ENCODE measurements at regions not wholly inside any gene's neighbourhood (a gene's known extent, or its start where the extent isn't known, plus 50 kb on each side); places are given as distances from the start of the nearest gene placed in this dataset.
"Not testable (repeated sequence)": the region's sequence is repeated elsewhere in the genome, so short reads cannot be mapped to it uniquely, and the experiment has no call there.

DNA sequence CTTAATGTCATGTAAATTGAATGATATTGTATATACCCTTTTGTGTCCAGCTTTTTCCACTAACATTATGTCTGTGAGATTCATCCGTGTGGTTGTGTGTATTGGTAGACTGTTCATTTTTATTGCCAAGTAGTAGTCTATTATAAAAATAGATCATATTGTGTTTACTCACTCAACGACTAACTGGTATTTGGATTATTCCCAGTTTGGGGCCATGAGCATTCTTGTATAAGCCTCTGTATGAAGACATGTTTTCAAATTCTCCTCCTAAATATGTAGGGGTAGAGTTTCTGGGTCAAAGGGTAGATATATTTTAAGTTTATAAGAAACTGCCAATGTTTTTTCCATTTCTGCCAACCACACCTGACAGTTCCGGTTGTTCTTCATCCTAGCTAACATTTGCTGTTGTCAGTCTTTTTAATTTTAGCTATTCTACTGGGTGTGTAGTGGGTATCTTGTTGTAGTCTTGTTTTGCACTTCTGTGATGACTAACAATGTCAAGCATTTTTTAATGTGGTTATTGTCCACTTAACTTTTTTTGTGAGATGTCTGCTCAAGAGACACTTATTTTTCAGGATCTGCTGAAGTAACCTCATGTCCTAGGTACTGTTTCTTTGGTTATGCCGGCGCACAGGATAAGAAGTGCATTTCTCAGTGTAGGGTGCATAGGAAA, 93.2 kb downstream of the DACT1 start:
- no peak for DNase-seq (ENCODE audit: low read depth in 2 of 2)

DNA sequence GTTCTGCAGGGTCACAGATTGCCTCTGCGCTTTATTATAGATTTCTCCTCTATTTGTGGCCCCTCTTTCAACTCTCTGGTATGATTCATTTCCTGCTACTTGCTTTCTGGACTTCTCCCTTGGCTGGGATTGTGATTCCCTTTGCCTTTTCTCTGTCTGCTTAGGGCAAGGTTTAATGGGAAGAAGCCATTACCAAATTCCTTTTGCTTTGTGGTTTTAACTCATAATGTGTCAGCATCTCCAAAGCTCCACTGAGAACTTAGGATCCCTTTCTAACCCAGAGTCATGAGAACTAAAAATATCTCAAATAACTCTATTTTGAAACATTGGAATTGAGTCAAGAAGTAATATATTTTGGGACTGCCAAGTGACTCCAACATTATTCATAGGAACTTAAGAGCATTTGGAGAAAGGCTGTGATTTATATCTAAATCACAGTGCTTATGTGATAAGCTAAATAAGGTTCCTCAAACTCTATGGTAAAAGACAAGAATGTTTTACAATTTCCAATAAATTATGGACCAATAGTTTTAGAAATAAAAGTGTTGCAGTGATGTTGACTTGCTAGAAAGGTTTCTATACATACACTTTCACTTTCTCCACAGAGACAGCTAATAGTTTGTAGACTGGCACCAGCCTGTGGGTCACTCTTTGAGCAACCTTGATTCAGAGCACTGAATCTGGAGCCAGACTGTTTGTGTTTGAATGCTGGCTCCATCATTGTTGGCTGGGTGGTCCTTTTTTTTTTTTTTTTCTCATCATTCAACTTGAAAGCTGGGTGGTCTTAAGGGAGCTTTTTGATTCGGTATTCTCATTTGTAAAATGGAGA, 93.9 kb downstream of the DACT1 start:
- DNase-seq (ENCODE audit: low read depth in 2 of 2): no peak

DNA sequence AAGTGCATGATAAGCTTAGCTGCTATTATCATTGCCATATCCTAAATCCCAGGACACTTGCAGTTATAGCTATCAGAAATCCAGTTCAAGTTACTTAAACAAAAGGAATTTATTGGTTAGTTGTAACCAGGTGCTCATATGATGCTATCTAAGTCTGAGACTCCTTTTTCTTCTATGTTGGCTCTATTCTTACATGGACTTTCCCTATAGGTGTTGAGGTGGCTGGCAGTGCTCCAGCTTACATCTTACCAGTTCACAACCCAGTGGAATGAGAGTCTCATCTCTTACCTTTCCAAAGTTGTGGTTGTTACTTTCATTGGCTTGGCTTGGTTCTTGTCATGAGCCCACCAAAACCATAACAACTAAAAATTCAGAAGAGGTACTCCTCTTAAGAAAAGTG, 94.6 kb downstream of the DACT1 start:
- no peak for DNase-seq (ENCODE audit: low read depth in 2 of 2)

DNA sequence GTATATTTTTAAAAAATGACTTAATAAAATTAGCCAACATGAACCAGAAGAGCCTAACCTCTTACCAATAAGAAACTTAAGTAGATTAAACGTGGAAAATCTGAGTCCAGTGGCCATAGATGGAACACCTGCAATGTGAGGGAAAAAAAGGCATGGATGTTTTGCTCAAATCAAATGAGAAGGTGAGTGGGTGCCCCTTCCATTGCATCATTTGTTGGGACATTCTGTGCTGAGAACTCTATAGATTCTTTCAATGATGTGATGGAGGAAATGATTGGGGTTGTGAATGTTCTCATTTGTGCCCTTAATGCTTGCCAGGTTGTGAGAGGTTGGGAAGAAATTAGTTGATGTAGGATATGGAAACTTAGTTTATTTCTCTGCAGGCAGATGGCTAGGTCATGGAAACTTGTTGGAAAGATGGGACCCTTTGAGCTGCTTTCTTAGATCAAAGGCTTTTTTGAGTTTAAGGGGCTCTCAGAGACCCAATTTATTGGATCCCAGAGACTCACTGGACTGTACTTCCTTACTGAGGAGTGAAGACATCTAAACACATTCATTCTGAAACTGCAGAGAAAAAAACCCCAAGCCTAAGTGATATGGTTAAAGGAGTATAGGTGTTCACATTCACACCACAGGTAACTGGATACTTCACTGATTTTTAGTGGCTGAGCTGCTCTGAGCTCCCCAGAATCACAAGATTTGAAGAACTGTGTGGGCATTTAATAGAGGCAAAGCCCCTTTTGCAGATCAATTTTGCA, 95.9 kb downstream of the DACT1 start:
- no peak for DNase-seq (ENCODE audit: low read depth in 2 of 2)

DNA sequence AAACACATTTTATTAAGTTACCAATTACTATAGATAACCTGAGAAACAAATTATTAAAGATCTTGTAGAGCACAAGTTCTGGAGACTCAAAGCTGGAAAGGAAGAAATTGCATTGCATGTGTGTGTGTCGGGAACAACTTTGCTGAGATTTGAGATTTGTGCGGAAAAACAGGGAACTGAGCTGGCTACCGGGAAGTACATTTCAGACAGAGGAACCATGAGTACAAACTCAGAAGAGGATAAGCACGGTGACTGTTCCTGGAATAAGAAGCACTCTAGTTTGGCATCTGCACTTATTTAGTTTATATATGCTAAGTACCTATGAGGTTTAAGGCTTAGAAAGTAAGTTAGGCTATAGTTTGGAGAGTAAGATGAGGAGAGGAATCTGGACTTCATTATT, 97.8 kb downstream of the DACT1 start:
- no peak for DNase-seq (ENCODE audit: low read depth in 2 of 2)

DNA sequence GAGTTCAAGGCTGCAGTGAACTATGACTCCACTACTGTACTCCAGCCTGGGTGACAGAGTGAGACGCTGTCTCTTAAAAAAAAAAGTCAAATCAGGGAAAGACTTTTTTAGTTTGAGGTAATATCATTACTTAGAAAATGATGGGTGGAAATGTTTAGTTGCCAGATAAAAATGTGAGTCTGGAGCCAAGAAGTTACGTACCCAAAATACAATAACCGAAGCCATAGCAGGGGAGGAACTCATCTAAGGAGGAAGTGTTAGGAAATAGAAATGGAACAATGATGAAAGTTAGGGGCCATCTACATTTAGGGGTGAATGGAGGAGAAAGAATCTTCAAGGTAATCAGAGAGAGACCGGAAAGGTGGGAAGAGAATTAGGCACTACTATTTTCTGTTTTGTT, 98.8 kb downstream of the DACT1 start:
- DNase-seq (ENCODE audit: low read depth in 2 of 2): no peak

DNA sequence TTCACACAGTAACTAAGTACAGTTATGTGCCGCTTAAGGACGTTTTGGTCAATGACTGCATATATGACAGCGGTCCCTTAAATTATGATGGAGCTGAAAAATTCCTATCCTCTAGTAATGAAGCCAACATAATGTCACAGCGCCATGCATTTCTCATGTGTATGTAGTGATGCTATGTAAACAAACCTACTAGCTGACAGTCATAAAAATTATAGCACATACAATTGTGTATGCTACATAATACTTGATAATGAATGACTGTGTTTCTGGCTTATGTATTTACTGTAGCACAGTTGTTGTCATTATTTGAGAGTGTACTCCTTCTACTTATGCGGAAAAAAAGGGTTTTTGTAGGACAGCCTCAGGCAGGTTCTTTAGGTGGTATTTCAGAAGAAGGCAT, 99.7 kb downstream of the DACT1 start:
- no peak for DNase-seq (ENCODE audit: low read depth in 2 of 2)

DNA sequence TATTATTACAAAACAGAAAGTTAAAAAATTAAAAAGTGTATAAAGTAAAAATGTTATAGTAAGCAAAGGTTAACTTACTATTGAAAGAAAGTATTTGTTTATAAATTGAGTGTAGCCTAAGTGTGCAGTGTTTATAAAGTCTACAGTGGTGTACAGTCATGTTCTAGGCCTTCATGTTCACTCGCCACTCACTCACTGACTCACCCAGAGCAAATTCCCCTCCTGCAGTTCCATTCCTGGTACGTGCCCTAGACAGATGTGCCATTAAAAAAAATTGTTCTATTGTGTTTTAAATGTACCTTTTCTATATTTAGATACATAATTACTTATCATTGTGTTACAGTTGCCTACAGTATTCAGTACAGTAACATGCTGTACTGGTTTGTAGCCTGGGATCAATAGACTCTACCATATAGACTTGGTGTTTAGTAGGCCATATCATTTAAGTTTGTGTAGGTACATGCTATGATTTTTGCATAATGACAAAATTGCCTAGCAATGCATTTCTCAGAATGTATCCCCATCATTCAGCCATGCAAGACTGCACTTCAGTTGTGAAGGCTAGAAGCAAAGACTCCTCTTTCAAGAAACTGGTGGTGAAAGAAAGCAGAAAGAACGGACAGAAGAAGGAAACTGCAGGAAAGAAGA, 100.6 kb downstream of the DACT1 start:
- no peak for DNase-seq (ENCODE audit: low read depth in 2 of 2)

DNA sequence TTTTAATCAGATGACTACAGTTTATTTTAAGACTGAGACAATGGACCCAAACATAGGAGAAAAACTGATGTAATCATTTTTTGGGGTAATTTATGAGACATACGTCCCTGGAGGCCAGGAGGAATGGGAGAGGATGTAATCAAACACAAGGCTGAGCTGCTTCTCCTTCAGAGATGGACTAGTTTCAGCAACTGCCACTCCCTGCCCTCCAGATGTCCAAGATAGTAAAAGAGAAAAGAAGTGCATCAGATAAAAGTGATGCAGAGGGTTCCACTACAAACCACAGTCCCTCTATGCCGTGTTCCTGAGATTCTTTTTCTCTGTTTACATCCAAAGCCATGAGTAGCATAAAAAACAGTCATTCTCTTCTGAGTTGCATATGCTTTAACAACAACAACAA, 101.1 kb downstream of the DACT1 start:
- DNase-seq (ENCODE audit: low read depth in 2 of 2): no peak

DNA sequence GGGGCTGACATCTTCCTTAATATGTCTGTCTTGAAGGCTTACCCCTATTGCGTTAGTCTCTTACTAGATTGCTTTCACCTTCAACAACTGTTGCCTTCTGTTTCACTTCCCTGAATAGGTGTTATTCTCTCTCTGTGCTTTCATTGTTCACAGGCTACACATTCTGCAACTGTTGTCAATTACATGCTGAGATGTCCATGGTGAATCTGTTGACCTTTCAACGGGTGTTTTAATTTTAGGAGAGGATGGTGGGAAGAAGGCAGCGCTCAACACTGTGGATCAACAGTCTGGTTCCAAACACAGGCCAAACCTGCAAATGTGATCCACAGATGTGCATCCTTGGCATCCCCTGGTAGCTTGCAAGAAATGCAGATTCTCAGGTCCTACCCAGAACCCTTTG, 101.9 kb downstream of the DACT1 start:
- DNase-seq (ENCODE audit: low read depth in 2 of 2): no peak

DNA sequence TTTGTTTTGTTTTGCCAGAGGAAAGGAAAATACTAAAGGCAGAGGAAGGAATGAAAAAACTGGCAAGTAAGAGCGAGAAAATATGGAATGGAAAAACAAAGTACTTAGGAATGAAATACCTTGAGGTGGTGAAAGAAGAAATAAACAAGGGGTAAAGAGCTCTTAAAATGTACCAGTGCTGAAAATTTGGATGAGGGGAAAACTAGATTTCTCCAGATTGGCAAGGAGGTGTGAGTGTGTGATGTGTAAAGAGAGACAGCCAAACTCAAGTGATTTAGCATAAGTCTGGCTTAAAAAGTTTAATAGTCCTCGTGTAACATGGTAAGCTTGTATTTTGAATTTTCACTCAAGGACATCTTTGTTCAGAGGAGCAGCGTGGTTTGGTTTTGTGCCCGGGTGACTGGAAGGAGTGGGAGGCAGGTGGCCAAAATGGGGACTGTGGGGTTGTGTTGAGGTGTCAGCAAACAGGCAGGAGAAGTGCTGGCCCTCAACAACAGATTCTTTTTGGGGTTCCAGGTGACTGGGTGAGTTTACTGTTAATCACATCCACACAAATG, 102.7 kb downstream of the DACT1 start:
- no peak for DNase-seq (ENCODE audit: low read depth in 2 of 2)

DNA sequence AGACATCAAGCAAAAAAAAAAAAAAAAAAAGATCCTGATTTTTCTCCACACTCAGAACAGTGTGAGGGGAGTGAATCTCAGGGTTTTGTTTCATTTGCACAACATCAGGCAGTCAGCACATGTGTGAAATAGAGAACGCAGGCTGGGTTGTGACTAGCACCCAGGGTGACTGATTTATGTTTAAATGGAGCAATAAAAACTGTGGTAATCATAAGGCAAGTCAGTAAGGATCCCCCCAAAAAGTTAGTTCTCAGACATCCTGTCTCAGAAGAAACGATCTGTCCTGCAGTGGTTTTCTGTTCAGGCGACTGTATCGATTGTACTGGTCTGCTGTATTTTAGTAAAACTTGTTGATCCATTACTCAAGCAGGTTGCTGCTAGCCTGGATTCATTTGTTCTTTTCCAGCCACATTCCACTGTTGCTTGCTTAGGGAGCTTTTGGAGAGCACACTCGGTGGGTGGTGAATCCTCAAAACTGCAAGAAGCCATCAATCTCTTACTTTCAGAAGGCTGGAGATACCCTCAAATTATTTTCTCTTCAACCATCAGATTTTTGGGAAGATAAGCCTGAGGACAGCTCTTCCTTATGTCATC, 107.1 kb downstream of the DACT1 start:
- no peak for DNase-seq (ENCODE audit: low read depth in 2 of 2)

DNA sequence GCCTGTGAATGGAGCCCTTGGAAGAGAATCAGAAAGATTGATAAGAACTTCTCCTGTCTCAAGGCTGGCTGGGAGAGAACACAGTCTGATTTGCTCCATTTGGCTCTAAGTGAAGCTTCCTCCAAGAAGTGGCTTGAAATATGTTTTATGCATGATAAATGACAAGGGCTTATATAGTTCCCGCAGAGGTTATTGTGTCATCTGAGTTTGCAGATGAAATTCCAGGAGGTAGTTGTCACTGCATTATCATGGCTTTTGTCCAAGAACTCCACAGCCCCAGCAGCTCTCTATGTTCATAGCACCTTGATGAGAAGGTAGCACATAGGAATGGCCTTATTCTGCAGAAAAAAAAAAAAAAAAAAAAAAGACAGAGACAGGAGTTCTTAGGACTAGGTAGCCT, 108.5 kb downstream of the DACT1 start:
- DNase-seq (ENCODE audit: low read depth in 2 of 2): no peak

DNA sequence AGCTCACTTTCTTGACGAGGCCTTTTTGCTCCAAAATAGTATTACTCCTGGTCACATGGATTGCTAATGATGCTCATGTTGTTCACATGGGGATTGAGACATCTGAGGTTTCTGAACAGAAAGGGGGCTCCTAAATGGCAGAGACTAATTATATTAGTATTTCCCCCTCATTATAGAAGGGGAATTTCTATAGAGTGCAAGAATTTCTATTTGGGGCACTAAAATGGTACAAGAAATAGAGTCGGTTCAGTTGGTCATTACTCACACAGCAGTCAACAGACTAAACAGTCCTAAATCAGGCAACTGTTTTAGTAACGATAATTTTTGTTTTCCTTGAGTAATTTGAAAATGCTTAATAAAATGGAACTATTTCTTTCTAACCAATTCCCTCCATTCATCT, 108.9 kb downstream of the DACT1 start:
- DNase-seq (ENCODE audit: low read depth in 2 of 2): no peak

DNA sequence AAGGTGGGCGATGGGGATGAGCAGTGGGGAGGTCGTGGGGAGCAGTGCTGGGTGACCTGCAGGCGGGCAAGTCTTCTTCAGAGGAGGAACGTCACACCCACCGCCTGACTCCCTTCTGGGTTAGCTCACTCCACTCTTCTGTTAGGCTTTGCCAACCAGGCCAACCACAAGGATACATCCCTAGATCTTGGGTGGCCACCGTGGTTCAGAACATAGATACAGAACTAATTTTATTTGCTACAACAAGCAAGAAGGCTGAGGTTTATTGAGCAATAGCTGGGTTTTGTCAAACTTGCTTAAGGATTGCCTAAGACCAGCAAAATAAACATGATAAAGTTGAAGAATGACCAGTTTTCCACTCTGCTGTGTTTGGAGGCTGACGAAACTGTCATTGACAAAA, 109.4 kb downstream of the DACT1 start:
- DNase-seq (ENCODE audit: low read depth in 2 of 2): no peak

DNA sequence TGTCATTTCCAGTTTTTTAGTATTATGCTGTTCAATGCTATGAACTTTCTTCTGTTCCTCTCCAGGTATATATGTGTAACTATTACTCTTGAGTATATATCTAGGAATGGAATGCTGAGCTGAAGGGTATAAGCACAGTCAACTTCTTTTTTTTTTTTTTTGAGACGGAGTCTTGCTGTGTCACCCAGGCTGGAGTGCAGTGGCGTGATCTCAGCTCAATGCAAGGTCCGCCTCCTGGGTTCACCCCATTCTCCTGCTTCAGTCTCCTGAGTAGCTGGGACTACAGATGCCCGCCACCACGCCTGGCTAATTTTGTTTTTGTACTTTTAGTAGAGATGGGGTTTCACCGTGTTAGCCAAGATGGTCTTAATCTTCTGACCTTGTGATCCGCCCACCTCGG, 110.5 kb downstream of the DACT1 start:
- DNase-seq (ENCODE audit: low read depth in 2 of 2): not testable (repeated sequence)

DNA sequence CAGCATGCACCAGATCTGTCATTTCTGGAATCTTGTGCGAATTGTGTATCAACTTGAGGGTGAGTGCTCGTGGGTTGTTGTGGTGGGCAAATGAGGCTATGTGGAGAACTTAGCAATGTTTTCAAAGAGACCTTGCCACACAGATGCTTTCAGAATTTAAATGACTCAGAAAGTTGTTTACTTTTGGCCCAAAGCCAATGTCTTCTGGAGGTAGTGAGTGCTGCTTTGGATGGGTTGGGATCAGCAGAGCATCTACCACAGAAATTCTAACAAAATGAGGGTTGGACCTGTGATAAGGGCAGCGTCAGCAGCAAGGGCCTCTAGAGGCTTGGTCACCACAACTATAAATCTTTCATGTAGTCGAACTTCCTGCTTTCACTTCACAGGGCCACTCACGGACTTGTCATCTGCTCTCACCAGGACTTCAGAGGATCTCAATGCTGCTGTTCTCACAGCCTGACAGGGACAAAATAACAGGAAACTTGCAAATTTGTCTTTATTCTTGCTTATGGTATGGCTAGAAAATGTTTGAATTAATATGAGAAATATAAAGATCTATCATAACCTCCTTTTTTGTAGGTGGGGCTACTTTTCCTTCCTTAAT, 111.4 kb downstream of the DACT1 start:
- DNase-seq (ENCODE audit: low read depth in 2 of 2): no peak

DNA sequence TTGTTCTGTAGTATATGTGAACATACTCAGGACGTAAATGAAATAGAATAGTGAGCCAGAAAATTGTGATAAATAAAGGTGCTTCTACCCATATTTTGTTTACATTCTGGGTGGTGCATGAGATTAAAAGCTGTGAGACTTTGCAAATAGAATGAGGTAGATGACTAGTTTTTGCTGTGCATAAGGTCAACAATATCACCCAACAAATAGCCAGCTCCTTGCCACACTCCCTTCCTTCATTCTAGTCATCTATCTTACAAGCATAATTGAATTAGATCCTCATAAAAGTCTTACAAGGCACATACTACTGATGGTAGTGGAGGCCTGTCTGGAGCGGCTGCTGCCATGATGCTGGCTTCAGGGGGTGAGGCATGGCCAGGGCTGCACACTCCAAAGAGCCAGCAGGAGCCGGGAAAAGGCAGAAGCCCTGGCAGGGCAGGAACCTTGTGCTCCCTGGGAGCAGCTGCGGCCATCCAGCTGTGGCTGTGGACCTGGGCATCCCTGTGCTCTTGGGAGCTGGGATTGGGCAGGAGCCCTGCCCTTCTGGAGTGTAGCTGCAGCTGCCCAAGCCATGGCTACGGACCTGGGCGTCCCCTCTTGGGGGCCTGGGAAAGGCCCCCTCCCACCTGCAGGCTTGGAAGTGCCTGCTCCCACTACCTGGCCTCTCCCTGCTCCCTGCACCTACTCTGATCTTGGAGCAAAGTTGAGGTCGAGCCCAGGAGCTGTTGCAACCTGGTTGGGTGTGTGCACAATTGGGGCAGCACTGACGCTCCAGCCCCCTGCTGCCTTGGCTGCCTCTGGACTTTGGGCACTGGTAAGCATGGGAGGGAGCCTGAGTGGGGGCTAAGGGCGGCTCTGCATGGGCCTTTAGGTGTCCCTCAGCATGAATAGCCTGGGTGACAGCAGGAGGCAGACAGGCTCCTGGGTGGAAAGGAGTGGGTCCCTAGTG, 112.8 kb downstream of the DACT1 start:
- no peak for DNase-seq (ENCODE audit: low read depth in 2 of 2)

DNA sequence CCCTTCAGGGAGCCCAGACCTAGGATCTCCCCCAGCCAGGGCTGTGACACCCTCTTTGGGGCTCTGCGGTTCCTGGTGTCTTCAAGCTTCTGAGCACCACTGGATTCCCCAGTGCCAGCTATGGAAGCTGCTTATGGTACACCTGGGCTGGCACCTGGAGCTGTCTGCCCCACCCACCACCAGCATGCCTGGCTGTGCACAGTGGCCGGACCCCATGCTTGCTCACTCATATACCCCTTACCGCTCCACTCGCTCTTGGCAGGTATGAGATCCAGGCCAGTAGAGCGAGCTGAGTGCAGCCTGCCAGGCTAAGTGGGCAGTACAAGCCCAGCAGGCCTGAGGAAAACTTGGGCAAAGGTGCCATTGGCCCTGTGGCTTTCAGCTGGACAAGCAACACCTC, 114.0 kb downstream of the DACT1 start:
- no peak for DNase-seq (ENCODE audit: low read depth in 2 of 2)

DNA sequence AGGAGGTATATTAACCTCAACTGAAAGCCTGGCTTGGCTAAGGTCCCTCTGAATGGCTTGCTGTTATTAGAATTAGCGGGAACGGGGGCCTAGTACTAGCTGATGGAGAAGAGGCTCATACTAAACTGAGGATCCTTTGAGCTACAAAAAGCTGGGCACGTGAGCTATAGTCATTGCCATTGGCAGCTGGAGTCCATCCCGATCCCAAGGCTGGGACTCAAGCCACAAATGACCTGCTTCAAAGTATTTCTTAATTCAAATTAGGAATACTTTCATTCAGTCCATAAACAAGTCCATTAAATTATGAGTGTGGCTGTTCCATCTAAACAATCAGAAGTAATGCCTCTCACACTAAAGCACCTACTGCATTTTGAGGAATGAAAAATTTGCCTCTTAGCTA, 114.5 kb downstream of the DACT1 start:
- DNase-seq (ENCODE audit: low read depth in 2 of 2): no peak

Data from stimulated activated CD8-positive, alpha-beta memory T cell treated with anti-CD3 and anti-CD28 coated beads, Interleukin-2, amount 100 ng/mL, for 1 hour (primary cell).